SK-N-SH (cell line): ENCODE measurements at regions not wholly inside any gene's neighbourhood (a gene's known extent, or its start where the extent isn't known, plus 50 kb on each side); places are given as distances from the start of the nearest gene placed in this dataset.

Experiments
- CTCF ChIA-PET: fragments of 300-600, 350-600 bp; formaldehyde crosslinking; extraction: SDS; loops from one replicate; lab custom pipeline; 2021; lab: Yijun Ruan, JAX
- POLR2A ChIA-PET: fragments of 350-600 bp; sonication (Branson Sonifier 250); formaldehyde crosslinking; extraction: SDS; loops from one replicate; lab custom pipeline; 2020; ENCODE audit warnings: antibody characterized with exemption, inconsistent platforms; lab: Yijun Ruan, JAX
- DNase-seq: peaks from one replicate; pipeline ENCODE4 v3.0.0; 2012
- H2AFZ ChIP-seq: fragments of 200-600 bp; sonication (generic); 2 replicates; pipeline ENCODE4 v1.8.1; 2016; ENCODE audit warnings: antibody characterized with exemption, mild to moderate bottlenecking, low read depth
- H3F3A ChIP-seq: fragments of 200-600 bp; sonication (generic); replicated peaks from 2 replicates; pipeline ENCODE3; 2016; ENCODE audit warnings: antibody characterized with exemption, mild to moderate bottlenecking; ENCODE audit not compliant: insufficient read depth
- H3K27ac ChIP-seq, 2 experiments: fragments of 200-500 bp in 1 of 2; fragments of 200-600 bp in 1 of 2; sonication (Bioruptor generic) in 1 of 2; sonication (generic), shearing (Covaris generic) in 1 of 2; 2 replicates each; pipeline versions ENCODE4 v1.5.1 to v1.6.1; 2014 to 2016; ENCODE audit warnings: low read depth in 2 of 2, inconsistent platforms in 1 of 2, low read length in 1 of 2, mild to moderate bottlenecking in 1 of 2, mixed read lengths in 1 of 2
- H3K27me3 ChIP-seq: fragments of 200-600 bp; sonication (generic), shearing (Covaris generic); 2 replicates; pipeline ENCODE4 v1.6.1; 2016; ENCODE audit warnings: mixed run types; ENCODE audit not compliant: insufficient read depth
- H3K36me3 ChIP-seq, 2 experiments: fragments of 200-500 bp in 1 of 2; fragments of 200-600 bp in 1 of 2; sonication (Bioruptor generic) in 1 of 2; sonication (generic) in 1 of 2; replicated peaks in 1 of 2; 2 replicates each; pipeline versions ENCODE3 to v1.5.1; 2014 to 2016; ENCODE audit warnings: low read length in 1 of 2, mild to moderate bottlenecking in 1 of 2; ENCODE audit not compliant: insufficient read depth in 2 of 2, control insufficient read depth in 1 of 2
- H3K4me1 ChIP-seq, 2 experiments: fragments of 200-500 bp in 1 of 2; fragments of 200-600 bp in 1 of 2; sonication (Bioruptor generic) in 1 of 2; sonication (generic), shearing (Covaris generic) in 1 of 2; 2 replicates each; pipeline versions ENCODE4 v1.5.1 to v1.6.1; 2014 to 2016; ENCODE audit warnings: low read depth in 1 of 2, low read length in 1 of 2, mixed run types in 1 of 2; ENCODE audit not compliant: insufficient read depth in 2 of 2, control insufficient read depth in 1 of 2
- H3K4me2 ChIP-seq: fragments of 200-600 bp; sonication (generic), shearing (Covaris generic); 2 replicates; pipeline ENCODE4 v1.6.1; 2017; ENCODE audit warnings: mixed run types
- H3K4me3 ChIP-seq, 2 experiments: fragments of 200-500 bp in 1 of 2; fragments of 200-600 bp in 1 of 2; sonication (Bioruptor generic) in 1 of 2; sonication (generic), shearing (Covaris generic) in 1 of 2; 2 replicates each; pipeline versions ENCODE4 v1.5.1 to v1.8.1; 2014 to 2016; ENCODE audit warnings: low read depth in 2 of 2, inconsistent platforms in 1 of 2, low read length in 1 of 2, mild to moderate bottlenecking in 1 of 2, mixed read lengths in 1 of 2, moderate library complexity in 1 of 2
- H3K79me2 ChIP-seq: fragments of 200-600 bp; sonication (generic); 2 replicates; pipeline ENCODE4 v1.8.1; 2017; ENCODE audit warnings: mild to moderate bottlenecking; ENCODE audit not compliant: insufficient read depth
- H3K9ac ChIP-seq: fragments of 200-600 bp; sonication (generic); 2 replicates; pipeline ENCODE4 v1.6.1; 2017; ENCODE audit warnings: mixed run types
- H3K9me2 ChIP-seq: fragments of 200-600 bp; sonication (generic); 2 replicates; pipeline ENCODE4 v1.6.1; 2017; ENCODE audit warnings: mixed run types
- H3K9me3 ChIP-seq: fragments of 200-600 bp; sonication (generic); 2 replicates; pipeline ENCODE4 v1.6.1; 2017; ENCODE audit warnings: mixed run types, mild to moderate bottlenecking, moderate library complexity
- H4K20me1 ChIP-seq: fragments of 200-600 bp; sonication (generic); 2 replicates; pipeline ENCODE4 v1.6.1; 2017; ENCODE audit warnings: mild to moderate bottlenecking, mixed run types; ENCODE audit not compliant: insufficient read depth
- CHD2 ChIP-seq: fragments of 150-350 bp; IDR thresholded peaks from 2 replicates; pipeline ENCODE4 v1.6.1; 2018; ENCODE audit warnings: low read length; ENCODE audit not compliant: partially characterized antibody
- ELF1 ChIP-seq: IDR thresholded peaks from 2 replicates; pipeline ENCODE4 v1.4.0; 2012
- EP300 ChIP-seq, 2 experiments: IDR thresholded peaks; 2 replicates each; pipeline versions ENCODE4 v1.4.0 to v1.6.1; 2012; ENCODE audit warnings: borderline replicate concordance in 1 of 2, low read depth in 1 of 2, low read length in 1 of 2
- EZH2phosphoT487 ChIP-seq: fragments of 200-600 bp; sonication (generic); IDR thresholded peaks from 2 replicates; pipeline ENCODE4 v1.6.1; 2017; ENCODE audit warnings: low read depth, mixed run types, mild to moderate bottlenecking, antibody characterized with exemption, moderate library complexity, borderline replicate concordance
- JUND ChIP-seq: IDR thresholded peaks from 2 replicates; pipeline ENCODE4 v1.4.0; 2012
- MEF2A ChIP-seq: IDR thresholded peaks from 2 replicates; pipeline ENCODE4 v1.4.0; 2012; ENCODE audit warnings: low read depth, borderline replicate concordance
- NRF1 ChIP-seq: IDR thresholded peaks from 2 replicates; pipeline ENCODE4 v1.6.1; 2012; ENCODE audit warnings: low read depth, mild to moderate bottlenecking, low read length
- RFX5 ChIP-seq: IDR thresholded peaks from 2 replicates; pipeline ENCODE4 v1.6.1; 2012; ENCODE audit warnings: mild to moderate bottlenecking, improper control_type of control experiment, low read length
- SIN3A ChIP-seq: IDR thresholded peaks from 2 replicates; pipeline ENCODE4 v1.6.1; 2012; ENCODE audit warnings: low read depth, mild to moderate bottlenecking, low read length, moderate library complexity, borderline replicate concordance
- SMC3 ChIP-seq: IDR thresholded peaks from 2 replicates; pipeline ENCODE4 v1.6.1; 2012; ENCODE audit warnings: low read depth, low read length, improper control_type of control experiment
- TCF12 ChIP-seq: IDR thresholded peaks from 2 replicates; pipeline ENCODE4 v1.4.0; 2012
- YY1 ChIP-seq: IDR thresholded peaks from 2 replicates; pipeline ENCODE4 v1.4.0; 2012; ENCODE audit warnings: low read depth, mild to moderate bottlenecking
- whole genome bisulfite sequencing: methylation state at CpG from one replicate; pipeline ENCODE4 v1.1.6; 2017; ENCODE audit warnings: low lambda C conversion rate; 5-methylcytosine and 5-hydroxymethylcytosine counted together
- TF ChIP-seq, protein P1 (sequence below): fragments of 150-350 bp; IDR thresholded peaks from 2 replicates; pipeline ENCODE4 v1.6.1; 2016; ENCODE audit warnings: mild to moderate bottlenecking, low read depth, low read length
- TF ChIP-seq, protein P2 (sequence below): IDR thresholded peaks from 2 replicates; pipeline ENCODE4 v1.6.1; 2012; ENCODE audit warnings: mild to moderate bottlenecking, low read depth, low read length, moderate library complexity
- TF ChIP-seq, protein P3 (sequence below): IDR thresholded peaks from 2 replicates; pipeline ENCODE4 v1.4.0; 2012; ENCODE audit warnings: low read depth, borderline replicate concordance
- TF ChIP-seq, protein P4 (sequence below): fragments of 150-350 bp; IDR thresholded peaks from 2 replicates; pipeline ENCODE4 v1.6.1; 2017; ENCODE audit warnings: antibody characterized with exemption, low read length, low read depth, borderline replicate concordance
- TF ChIP-seq, protein P5 (sequence below): IDR thresholded peaks from 2 replicates; pipeline ENCODE4; 2012

DNA sequence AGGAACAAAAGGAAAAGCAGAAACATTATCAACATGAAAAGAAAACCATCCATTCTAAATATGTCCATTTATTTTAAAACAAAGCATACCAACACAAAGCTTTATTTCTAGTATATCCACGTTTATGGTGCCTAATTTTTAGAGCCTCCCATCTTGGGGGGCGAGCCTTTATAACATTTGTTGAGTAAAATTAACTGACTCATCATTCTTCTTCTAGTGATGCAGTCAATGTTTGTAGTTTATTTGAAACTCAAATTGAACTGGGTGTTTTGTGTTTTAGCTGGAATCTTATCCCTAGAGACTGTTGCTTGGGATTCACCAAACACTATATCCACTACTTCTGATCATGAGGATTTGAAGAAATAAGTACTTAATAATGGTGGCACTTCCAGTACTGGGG, 366.4 kb upstream of the NPVF start:
- Histone ChIP-seq H3K27me3 (no peaks in the 10 kb centered on the region), H3F3A (no peaks in the 10 kb centered on the region), H3K27ac (no peak overlapping the region), H4K20me1 (no peaks in the 10 kb centered on the region), H3K4me1 (no peaks in the 10 kb centered on the region; a peak in 1 of 4 replicates), H3K4me3 (no peak overlapping the region), H2AFZ (no peak overlapping the region), H3K79me2 (no peaks in the 10 kb centered on the region), H3K9me3 (no peaks in the 10 kb centered on the region), H3K9ac (no peak overlapping the region), H3K4me2 (no peak overlapping the region), H3K36me3 (no peaks in the 10 kb centered on the region), H3K9me2 (no peaks in the 10 kb centered on the region)
- DNase-seq, result no peak
- ChIA-PET POLR2A (no interaction called here), CTCF (interaction anchor here (0.7 to 3.4 kb wide), 3 partner anchors 28 to 257 kb away, joined by 3 to 14 read pairs (median 6); no protein-coding TSS in a partner anchor)
- 14% methylated on average over 2 of the region's 2 CpGs for WGBS
- TF ChIP-seq ELF1, result no peak
- TF ChIP-seq MEF2A, result no peak
- TF ChIP-seq SIN3A, result no peak
- TF ChIP-seq, protein P1, sequence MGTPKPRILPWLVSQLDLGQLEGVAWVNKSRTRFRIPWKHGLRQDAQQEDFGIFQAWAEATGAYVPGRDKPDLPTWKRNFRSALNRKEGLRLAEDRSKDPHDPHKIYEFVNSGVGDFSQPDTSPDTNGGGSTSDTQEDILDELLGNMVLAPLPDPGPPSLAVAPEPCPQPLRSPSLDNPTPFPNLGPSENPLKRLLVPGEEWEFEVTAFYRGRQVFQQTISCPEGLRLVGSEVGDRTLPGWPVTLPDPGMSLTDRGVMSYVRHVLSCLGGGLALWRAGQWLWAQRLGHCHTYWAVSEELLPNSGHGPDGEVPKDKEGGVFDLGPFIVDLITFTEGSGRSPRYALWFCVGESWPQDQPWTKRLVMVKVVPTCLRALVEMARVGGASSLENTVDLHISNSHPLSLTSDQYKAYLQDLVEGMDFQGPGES, result no peak
- TF ChIP-seq JUND, result no peak
- TF ChIP-seq, protein P2, sequence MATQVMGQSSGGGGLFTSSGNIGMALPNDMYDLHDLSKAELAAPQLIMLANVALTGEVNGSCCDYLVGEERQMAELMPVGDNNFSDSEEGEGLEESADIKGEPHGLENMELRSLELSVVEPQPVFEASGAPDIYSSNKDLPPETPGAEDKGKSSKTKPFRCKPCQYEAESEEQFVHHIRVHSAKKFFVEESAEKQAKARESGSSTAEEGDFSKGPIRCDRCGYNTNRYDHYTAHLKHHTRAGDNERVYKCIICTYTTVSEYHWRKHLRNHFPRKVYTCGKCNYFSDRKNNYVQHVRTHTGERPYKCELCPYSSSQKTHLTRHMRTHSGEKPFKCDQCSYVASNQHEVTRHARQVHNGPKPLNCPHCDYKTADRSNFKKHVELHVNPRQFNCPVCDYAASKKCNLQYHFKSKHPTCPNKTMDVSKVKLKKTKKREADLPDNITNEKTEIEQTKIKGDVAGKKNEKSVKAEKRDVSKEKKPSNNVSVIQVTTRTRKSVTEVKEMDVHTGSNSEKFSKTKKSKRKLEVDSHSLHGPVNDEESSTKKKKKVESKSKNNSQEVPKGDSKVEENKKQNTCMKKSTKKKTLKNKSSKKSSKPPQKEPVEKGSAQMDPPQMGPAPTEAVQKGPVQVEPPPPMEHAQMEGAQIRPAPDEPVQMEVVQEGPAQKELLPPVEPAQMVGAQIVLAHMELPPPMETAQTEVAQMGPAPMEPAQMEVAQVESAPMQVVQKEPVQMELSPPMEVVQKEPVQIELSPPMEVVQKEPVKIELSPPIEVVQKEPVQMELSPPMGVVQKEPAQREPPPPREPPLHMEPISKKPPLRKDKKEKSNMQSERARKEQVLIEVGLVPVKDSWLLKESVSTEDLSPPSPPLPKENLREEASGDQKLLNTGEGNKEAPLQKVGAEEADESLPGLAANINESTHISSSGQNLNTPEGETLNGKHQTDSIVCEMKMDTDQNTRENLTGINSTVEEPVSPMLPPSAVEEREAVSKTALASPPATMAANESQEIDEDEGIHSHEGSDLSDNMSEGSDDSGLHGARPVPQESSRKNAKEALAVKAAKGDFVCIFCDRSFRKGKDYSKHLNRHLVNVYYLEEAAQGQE, result no peak
- TF ChIP-seq, protein P3, sequence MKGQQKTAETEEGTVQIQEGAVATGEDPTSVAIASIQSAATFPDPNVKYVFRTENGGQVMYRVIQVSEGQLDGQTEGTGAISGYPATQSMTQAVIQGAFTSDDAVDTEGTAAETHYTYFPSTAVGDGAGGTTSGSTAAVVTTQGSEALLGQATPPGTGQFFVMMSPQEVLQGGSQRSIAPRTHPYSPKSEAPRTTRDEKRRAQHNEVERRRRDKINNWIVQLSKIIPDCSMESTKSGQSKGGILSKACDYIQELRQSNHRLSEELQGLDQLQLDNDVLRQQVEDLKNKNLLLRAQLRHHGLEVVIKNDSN, result no peak
- TF ChIP-seq, protein P4, sequence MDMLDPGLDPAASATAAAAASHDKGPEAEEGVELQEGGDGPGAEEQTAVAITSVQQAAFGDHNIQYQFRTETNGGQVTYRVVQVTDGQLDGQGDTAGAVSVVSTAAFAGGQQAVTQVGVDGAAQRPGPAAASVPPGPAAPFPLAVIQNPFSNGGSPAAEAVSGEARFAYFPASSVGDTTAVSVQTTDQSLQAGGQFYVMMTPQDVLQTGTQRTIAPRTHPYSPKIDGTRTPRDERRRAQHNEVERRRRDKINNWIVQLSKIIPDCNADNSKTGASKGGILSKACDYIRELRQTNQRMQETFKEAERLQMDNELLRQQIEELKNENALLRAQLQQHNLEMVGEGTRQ, result no peak
- TF ChIP-seq TCF12, result no peak
- no peak for TF ChIP-seq EZH2phosphoT487
- no peak for TF ChIP-seq NRF1
- no peak for TF ChIP-seq CHD2
- TF ChIP-seq YY1, result no peak
- TF ChIP-seq RFX5, result no peak
- TF ChIP-seq, protein P5, sequence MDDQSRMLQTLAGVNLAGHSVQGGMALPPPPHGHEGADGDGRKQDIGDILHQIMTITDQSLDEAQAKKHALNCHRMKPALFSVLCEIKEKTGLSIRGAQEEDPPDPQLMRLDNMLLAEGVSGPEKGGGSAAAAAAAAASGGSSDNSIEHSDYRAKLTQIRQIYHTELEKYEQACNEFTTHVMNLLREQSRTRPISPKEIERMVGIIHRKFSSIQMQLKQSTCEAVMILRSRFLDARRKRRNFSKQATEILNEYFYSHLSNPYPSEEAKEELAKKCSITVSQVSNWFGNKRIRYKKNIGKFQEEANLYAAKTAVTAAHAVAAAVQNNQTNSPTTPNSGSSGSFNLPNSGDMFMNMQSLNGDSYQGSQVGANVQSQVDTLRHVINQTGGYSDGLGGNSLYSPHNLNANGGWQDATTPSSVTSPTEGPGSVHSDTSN, result no peak
- no peak for TF ChIP-seq EP300 (IDR thresholded peaks at IDR 0.05; ENCODE audit: borderline replicate concordance in 1 of 2, low read depth in 1 of 2, low read length in 1 of 2)
- TF ChIP-seq SMC3, result no peak
